Ascending aorta (tissue), 2 donors: ENCODE measurements at regions not wholly inside any gene's neighbourhood (a gene's known extent, or its start where the extent isn't known, plus 50 kb on each side); places are given as distances from the start of the nearest gene placed in this dataset.
"Not testable (repeated sequence)": the region's sequence is repeated elsewhere in the genome, so short reads cannot be mapped to it uniquely, and the experiment has no call there.

Experiments
- DNase-seq, 2 donors: peaks; one replicate each; pipeline ENCODE4 v3.0.0-alpha.2; 2019; ENCODE audit warnings: low spot score in 2 of 2
- H3K27ac ChIP-seq, 2 donors: fragments of 200-600 bp; sonication (generic); one replicate each; pipeline ENCODE4 v1.5.1; 2016 to 2017; ENCODE audit warnings: mild to moderate bottlenecking in 1 of 2
- H3K27me3 ChIP-seq: fragments of 200-600 bp; sonication (generic); one replicate; pipeline ENCODE4 v1.5.1; 2017
- H3K36me3 ChIP-seq, 2 donors: fragments of 200-600 bp; sonication (generic); one replicate each; pipeline ENCODE4 v1.5.1; 2016
- H3K4me1 ChIP-seq, 2 donors: fragments of 200-600 bp; sonication (generic); one replicate each; pipeline ENCODE4 v1.5.1; 2016 to 2017; ENCODE audit warnings: mild to moderate bottlenecking in 1 of 2
- H3K4me3 ChIP-seq, 2 donors: fragments of 200-600 bp; sonication (generic); one replicate each; pipeline ENCODE4 v1.5.1; 2016 to 2017; ENCODE audit warnings: mild to moderate bottlenecking in 1 of 2
- H3K9me3 ChIP-seq, 2 donors: fragments of 200-600 bp; sonication (generic); one replicate each; pipeline ENCODE4 v1.5.1; 2016
- intact Hi-C: fragments of 100-400 bp; cut with DNase I; formaldehyde crosslinking; loops from one replicate; pipeline ENCODE4 v1.15.1; 2023
- TF ChIP-seq, protein P1 (sequence below), 3 experiments: fragments of 200-600 bp in 2 of 3; fragments of 450-650 bp in 1 of 3; sonication (generic) in 2 of 3; IDR thresholded peaks; one replicate each; pipeline ENCODE4 v1.5.1; 2016 to 2019; ENCODE audit warnings: antibody characterized with exemption in 3 of 3, mild to moderate bottlenecking in 1 of 3, moderate library complexity in 1 of 3

DNA sequence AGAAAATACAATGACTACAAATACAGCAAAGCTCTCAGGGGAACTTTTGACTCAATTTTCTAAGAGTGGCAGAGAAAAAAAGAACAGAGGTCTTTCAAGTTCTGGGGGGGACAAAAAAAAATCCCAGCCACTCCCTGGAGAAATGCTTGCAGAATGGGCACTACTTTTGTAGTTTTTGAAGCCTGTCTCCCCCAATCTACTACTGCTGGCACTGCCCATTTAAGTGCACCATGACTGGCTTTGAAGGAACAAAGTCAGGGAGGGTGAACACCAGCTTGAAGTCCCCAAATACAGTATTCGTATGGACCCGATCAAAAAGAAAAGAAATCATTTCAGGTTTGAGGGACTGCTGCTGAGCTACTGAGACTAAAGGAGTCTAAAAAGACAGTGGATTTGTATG is 1824.4 kb downstream of the ARAP2 start:
- H3K9me3 ChIP-seq, result no peaks in the 10 kb centered on the region
- no peaks in the 10 kb centered on the region for H3K27me3 ChIP-seq
- H3K27ac ChIP-seq, result no peak overlapping the region
- intact Hi-C loops, result no loop called here
- H3K4me3 ChIP-seq, result no peak overlapping the region
- H3K4me1 ChIP-seq, result no peaks in the 10 kb centered on the region
- DNase-seq, result no peak
- no peaks in the 10 kb centered on the region for H3K36me3 ChIP-seq
- TF ChIP-seq, protein P1, sequence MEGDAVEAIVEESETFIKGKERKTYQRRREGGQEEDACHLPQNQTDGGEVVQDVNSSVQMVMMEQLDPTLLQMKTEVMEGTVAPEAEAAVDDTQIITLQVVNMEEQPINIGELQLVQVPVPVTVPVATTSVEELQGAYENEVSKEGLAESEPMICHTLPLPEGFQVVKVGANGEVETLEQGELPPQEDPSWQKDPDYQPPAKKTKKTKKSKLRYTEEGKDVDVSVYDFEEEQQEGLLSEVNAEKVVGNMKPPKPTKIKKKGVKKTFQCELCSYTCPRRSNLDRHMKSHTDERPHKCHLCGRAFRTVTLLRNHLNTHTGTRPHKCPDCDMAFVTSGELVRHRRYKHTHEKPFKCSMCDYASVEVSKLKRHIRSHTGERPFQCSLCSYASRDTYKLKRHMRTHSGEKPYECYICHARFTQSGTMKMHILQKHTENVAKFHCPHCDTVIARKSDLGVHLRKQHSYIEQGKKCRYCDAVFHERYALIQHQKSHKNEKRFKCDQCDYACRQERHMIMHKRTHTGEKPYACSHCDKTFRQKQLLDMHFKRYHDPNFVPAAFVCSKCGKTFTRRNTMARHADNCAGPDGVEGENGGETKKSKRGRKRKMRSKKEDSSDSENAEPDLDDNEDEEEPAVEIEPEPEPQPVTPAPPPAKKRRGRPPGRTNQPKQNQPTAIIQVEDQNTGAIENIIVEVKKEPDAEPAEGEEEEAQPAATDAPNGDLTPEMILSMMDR (IDR thresholded peaks at IDR 0.05), result no peak

DNA sequence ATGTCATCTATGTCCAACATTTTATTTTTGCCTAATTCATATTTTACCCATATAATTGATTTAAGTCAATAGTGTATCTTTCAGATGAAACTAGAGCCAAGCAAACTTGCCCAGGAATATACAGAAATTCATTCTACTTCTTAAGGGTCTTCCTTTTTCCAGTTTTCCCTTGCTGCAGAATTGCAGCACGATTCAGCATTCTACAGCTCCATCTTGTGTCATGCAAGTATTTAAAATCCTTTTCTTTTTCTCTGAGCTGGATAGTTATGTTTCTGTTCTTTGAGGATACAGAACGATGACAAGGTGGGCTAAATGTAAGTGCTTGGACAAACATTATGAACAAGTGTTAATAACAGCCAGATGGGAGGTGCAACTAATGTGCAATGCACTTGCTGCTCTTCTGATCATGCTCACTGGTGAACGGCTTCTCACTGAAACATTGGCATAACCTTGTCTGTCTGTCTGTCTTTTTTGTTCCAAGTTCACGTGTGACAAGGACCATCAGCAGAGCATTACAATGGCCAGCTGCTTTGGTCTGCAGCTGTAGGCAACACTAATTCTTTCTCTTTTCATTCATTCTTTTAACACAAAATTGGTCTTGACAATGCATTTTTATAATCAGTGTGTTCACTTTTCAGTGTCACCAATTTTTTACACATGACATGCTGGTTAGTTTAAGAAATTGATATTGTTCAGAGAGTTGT is 1821.7 kb downstream of the ARAP2 start:
- TF ChIP-seq, protein P1 (IDR thresholded peaks at IDR 0.05), result no peak
- Histone ChIP-seq H3K27me3 (no peaks in the 10 kb centered on the region), H3K27ac (no peak overlapping the region), H3K4me1 (no peaks in the 10 kb centered on the region), H3K9me3 (no peaks in the 10 kb centered on the region), H3K36me3 (no peaks in the 10 kb centered on the region), H3K4me3 (no peak overlapping the region)
- intact Hi-C loops, result no loop called here
- DNase-seq, result no peak

DNA sequence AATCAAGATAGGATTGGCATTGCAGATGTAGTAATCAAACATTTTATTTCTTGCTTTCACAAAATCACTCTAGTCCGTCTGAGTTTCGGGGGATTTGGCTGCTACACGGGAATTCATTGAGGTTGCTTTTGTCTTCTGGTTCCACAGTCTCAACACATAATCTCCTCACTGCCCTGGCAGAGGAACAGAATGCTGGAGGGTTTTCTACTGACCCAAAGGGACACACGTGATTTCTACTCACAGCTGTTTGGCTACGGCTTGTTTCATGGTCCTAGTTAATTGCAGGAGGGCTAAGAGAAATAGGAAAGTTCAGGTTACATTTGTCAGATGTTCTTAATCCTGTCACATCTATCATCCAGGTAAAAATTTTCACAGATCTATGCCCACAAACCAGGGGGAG is 1811.6 kb downstream of the ARAP2 start:
- Histone ChIP-seq H3K27me3 (no peaks in the 10 kb centered on the region), H3K27ac (no peak overlapping the region), H3K4me3 (no peak overlapping the region), H3K9me3 (no peaks in the 10 kb centered on the region), H3K4me1 (no peaks in the 10 kb centered on the region), H3K36me3 (no peaks in the 10 kb centered on the region)
- no peak for DNase-seq
- TF ChIP-seq, protein P1 (IDR thresholded peaks at IDR 0.05), result no peak
- intact Hi-C loops, result no loop called here

DNA sequence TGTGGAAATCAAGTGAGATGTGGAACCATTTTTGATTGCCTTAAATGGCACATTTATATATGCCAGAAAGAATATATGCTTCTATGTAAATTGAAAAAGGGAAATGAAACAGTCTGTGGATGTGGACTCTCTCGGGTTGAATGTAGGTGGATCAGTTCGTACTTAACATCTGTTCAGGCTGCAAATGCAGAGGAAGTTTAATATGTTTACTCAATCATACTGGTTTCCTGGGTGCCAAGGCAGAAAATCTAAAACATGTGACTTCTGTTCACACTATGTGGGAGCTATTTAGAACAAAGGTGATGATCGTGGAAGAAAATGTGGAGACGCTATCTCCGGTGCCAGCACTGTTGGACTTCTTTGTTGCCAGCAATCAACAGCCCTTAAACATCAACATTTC is 1809.9 kb downstream of the ARAP2 start:
- H3K4me1 ChIP-seq, H3K4me3 ChIP-seq, H3K9me3 ChIP-seq, H3K27ac ChIP-seq, H3K27me3 ChIP-seq, H3K36me3 ChIP-seq, DNase-seq, intact Hi-C loops: not testable (repeated sequence)

DNA sequence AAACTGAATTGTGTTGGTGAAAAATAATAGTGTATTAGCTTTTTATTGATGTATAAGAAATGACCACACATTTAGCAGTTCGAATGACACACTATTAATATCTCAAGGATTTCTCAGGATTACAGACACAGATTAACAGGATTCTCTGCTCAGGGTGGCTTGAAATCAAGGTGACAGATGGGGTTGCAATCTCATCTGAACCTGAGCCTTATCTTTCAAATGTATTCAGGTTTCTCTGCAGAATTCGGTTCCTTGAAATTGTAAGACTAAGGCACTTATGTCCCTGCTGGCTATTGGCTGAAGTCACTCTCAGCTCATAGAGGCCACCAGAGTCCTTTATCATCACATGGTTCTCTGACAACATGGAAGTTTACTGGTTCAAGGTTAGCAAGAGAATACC is 1780.1 kb downstream of the ARAP2 start:
- DNase-seq, result no peak
- TF ChIP-seq, protein P1 (IDR thresholded peaks at IDR 0.05), result no peak
- no peaks in the 10 kb centered on the region for H3K4me1 ChIP-seq
- H3K4me3 ChIP-seq, result no peak overlapping the region
- no peak overlapping the region for H3K27ac ChIP-seq
- no peaks in the 10 kb centered on the region for H3K9me3 ChIP-seq
- H3K27me3 ChIP-seq, result no peaks in the 10 kb centered on the region
- intact Hi-C loops, result no loop called here
- H3K36me3 ChIP-seq, result no peaks in the 10 kb centered on the region

DNA sequence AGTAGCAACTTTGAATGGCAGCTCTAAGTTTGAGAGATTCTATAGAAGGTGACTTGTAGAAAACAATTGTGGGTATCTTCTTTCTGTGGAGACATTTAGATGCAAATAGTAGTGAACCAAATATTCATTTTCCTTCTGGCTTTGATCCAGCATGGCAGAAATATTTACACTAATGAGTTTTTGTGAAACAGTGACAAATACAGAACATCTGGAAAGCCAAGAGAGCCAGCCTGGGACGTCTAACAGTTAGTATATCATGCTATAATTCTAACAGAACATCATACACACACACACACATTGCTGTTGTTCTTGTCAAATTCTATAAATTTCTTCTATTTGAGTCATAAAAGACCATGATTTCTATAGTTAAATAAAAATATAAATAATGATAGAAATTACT is 1777.9 kb downstream of the ARAP2 start:
- no peak for DNase-seq
- Histone ChIP-seq H3K27me3 (no peaks in the 10 kb centered on the region), H3K9me3 (no peaks in the 10 kb centered on the region), H3K4me3 (no peak overlapping the region), H3K27ac (no peak overlapping the region), H3K36me3 (no peaks in the 10 kb centered on the region), H3K4me1 (no peaks in the 10 kb centered on the region)
- intact Hi-C loops, result no loop called here
- TF ChIP-seq, protein P1 (IDR thresholded peaks at IDR 0.05), result no peak
